ENCODE measurements at regions not wholly inside any gene's neighbourhood (a gene's known extent, or its start where the extent isn't known, plus 50 kb on each side); places are given as distances from the start of the nearest gene placed in this dataset.

- no peak for TF ChIP-seq CTCF (IDR thresholded peaks at IDR 0.05; ENCODE audit: low read depth, low read length, missing control alignments)
Measured at GRCh38 chr6:41423002-41423401, 87.6 kb downstream of the NCR2 start.

DNA sequence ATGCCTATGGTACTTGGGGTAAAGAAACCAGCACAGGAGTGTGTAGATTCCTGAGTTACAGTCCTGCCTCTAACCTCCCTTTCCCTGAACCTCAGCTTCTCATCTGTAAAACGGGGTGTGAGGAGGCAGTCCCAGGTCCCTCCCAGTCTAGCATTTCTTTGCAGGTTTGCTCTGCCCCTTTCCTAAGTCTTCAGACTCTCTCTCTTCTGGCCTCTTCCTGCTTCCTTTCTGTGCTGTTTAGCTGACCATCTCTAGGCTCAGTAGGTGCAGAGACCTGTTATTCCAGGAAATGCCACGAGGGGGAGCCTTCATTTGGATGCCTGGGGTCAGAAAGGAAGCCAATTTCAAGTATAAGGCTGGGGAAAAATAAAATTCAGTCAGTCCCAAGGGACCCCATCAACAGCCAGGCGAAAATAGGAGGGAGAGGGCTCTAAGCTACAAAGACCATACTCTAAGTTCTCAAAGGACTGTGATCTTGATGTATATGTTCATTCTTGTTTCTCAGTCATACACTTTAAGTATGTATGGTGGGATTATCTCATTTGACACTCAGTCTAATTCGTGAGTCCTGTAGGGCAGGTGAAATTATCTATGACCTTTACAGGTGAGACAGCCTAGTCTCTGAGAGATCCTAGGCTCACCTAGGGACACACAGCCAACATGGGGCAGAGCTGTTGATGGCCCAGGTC, 89.1 kb downstream of the NCR2 start:
- TF ChIP-seq CTCF (IDR thresholded peaks at IDR 0.05; ENCODE audit: low read depth, low read length, missing control alignments): peak; percentile 93
- H3K4me3 ChIP-seq (ENCODE audit: low read depth, low read length): no peak overlapping the region
- in situ Hi-C loops (cut with HindIII; ENCODE audit: low sequenced_read_pairs): no loop called here
- DNase-seq (ENCODE audit: low read depth): peak; percentile 69

More at GRCh38 chr6:41423002-41423401, 87.6 kb downstream of the NCR2 start:
- no peak overlapping the region for H3K4me3 ChIP-seq (ENCODE audit: low read depth, low read length)
- DNase-seq (ENCODE audit: low read depth): no peak
- in situ Hi-C loops (cut with HindIII; ENCODE audit: low sequenced_read_pairs): no loop called here

DNA sequence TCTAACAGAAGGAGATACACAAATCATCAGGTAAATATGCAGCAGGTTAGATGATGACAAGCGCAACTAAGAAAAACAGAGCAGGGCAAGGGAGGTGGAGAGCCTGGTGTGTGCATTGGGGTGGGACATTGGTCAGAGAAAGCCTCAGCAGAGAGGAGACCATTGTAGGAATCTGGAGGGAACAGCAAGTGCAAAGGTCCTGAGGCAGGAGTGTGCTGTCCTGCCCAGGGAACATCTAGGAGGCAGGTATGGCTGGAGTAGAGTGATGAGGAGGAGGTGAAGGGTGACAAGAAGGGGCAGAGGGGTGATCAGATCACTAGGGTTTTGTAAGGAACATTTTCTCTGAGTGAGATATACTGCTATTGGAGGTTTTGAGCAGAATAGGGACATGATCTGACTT, 90.1 kb downstream of the NCR2 start:
- no peak for DNase-seq (ENCODE audit: low read depth)
- no peak overlapping the region for H3K4me3 ChIP-seq (ENCODE audit: low read depth, low read length)
- no peak for TF ChIP-seq CTCF (IDR thresholded peaks at IDR 0.05; ENCODE audit: low read depth, low read length, missing control alignments)
- in situ Hi-C loops (cut with HindIII; ENCODE audit: low sequenced_read_pairs): no loop called here

DNA sequence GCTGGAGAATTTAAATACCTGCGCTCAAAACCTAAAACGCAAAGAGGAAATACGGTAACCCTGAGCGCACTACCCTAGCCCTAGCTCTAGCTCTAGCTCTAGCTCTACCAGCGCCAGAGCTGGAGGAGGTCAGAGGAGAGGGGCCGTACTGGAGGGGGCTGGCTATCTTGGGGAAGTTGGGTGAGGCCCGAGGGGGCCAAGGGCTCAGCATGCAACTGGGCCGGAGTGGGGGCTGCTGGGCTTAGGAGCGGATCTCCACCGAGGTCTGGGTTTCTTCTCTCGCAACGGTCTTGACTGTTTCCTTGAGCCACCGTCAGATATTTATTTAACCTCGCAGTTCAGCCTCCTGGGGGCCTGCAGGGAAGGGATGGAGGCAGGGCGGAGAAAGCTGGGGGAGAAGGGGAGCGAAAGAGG, 91.0 kb downstream of the NCR2 start:
- H3K4me3 ChIP-seq (ENCODE audit: low read depth, low read length): no peak overlapping the region
- no peak for DNase-seq (ENCODE audit: low read depth)
- in situ Hi-C loops (cut with HindIII; ENCODE audit: low sequenced_read_pairs): no loop called here
- no peak for TF ChIP-seq CTCF (IDR thresholded peaks at IDR 0.05; ENCODE audit: low read depth, low read length, missing control alignments)

DNA sequence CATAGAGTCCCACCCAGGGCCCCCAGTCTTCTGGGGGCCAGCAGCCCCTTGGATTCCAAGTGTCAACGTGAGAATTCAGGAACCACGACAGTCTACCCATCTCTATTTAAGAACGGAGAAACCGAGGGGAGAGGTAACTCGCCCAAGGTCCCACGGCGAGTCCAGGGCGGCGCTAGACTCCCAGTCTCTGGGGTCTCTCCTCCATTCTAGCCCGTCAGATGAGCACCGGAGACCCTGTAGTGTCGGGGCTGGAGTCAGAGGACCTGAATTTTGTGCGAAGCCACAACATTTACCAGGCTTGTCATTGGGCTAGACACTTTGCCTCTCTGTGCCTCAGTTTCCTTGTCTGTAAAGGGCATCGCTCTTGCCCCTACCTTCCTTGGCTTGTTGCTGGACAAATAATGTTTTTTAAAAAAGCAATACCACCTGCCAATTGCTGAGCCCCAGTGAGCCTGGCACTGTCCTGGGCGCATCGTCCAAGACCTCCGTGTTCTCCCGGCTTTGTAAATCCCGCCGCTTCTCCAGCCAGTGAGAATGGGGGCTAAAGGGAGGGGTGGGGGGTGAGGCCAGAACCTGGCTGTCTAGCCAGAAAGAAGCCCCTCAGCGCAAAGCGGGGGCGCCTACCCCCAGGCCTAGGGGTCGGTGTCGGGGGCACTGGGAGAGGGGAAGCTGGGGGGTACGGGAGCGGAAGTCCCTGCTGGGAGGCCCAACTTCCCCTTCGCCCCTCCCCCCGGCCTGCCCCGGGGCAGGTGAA, 91.7 kb downstream of the NCR2 start:
- no peak for TF ChIP-seq CTCF (IDR thresholded peaks at IDR 0.05; ENCODE audit: low read depth, low read length, missing control alignments)
- no peak for DNase-seq (ENCODE audit: low read depth)
- H3K4me3 ChIP-seq (ENCODE audit: low read depth, low read length): peak overlapping the region; percentile 28
- in situ Hi-C loops (cut with HindIII; ENCODE audit: low sequenced_read_pairs): no loop called here

GRCh38 chr6:41427642-41428335, 92.4 kb downstream of the NCR2 start:
- no peak for DNase-seq (ENCODE audit: low read depth)
- H3K4me3 ChIP-seq (ENCODE audit: low read depth, low read length): peak overlapping the region; percentile 28
- TF ChIP-seq CTCF (IDR thresholded peaks at IDR 0.05; ENCODE audit: low read depth, low read length, missing control alignments): no peak
- in situ Hi-C loops (cut with HindIII; ENCODE audit: low sequenced_read_pairs): no loop called here
